Activated T-cell treated with anti-CD3 and anti-CD28 coated beads, Interleukin-2, amount 50 U/mL, for 24 hours (primary cell): ENCODE measurements at regions not wholly inside any gene's neighbourhood (a gene's known extent, or its start where the extent isn't known, plus 50 kb on each side); places are given as distances from the start of the nearest gene placed in this dataset.
"Not testable (repeated sequence)": the region's sequence is repeated elsewhere in the genome, so short reads cannot be mapped to it uniquely, and the experiment has no call there.

Experiments used
- DNase-seq: peaks from one replicate; pipeline ENCODE4 v3.0.0-alpha.2; 2020
- H3K27ac Mint-ChIP-seq: 2 replicates; pipeline ENCODE4 v1.8.0; 2020; ENCODE audit warnings: mild to moderate bottlenecking, mixed read lengths
- H3K27me3 Mint-ChIP-seq: 2 replicates; pipeline ENCODE4 v1.8.0; 2020; ENCODE audit warnings: mixed read lengths
- H3K36me3 Mint-ChIP-seq: 2 replicates; pipeline ENCODE4 v1.8.0; 2020; ENCODE audit warnings: low read depth, mixed read lengths
- H3K4me1 Mint-ChIP-seq: 2 replicates; pipeline ENCODE4 v1.8.0; 2020; ENCODE audit warnings: low read depth, mixed read lengths
- H3K4me3 Mint-ChIP-seq: 2 replicates; pipeline ENCODE4 v1.8.0; 2020; ENCODE audit warnings: mild to moderate bottlenecking, moderate library complexity, mixed read lengths
- H3K9me3 Mint-ChIP-seq: 2 replicates; pipeline ENCODE4 v1.8.0; 2020; ENCODE audit warnings: mixed read lengths

GRCh38 chr3:28056806-28057205 lies 184.6 kb upstream of the CMC1 start:
- DNase-seq: no peak
- Mint-ChIP-seq H3K27ac (no peak overlapping the region), H3K4me3 (no peak overlapping the region), H3K27me3 (peaks cover 28% of the 10 kb centered on the region), H3K4me1 (peaks cover 19% of the 10 kb centered on the region), H3K36me3 (no peaks in the 10 kb centered on the region), H3K9me3 (no peaks in the 10 kb centered on the region)

- H3K4me1 Mint-ChIP-seq: peaks cover 15% of the 10 kb centered on the region
- no peak for DNase-seq
- H3K4me3 Mint-ChIP-seq: no peak overlapping the region
- no peaks in the 10 kb centered on the region for H3K36me3 Mint-ChIP-seq
- H3K27me3 Mint-ChIP-seq: peaks cover 28% of the 10 kb centered on the region
- no peak overlapping the region for H3K27ac Mint-ChIP-seq
- no peaks in the 10 kb centered on the region for H3K9me3 Mint-ChIP-seq
Observed at GRCh38 chr3:28057539-28057938, 183.9 kb upstream of the CMC1 start.

GRCh38 chr3:28059199-28059598 lies 182.2 kb upstream of the CMC1 start:
- not testable (repeated sequence) for H3K4me3 Mint-ChIP-seq, H3K4me1 Mint-ChIP-seq, H3K27ac Mint-ChIP-seq, H3K36me3 Mint-ChIP-seq, H3K9me3 Mint-ChIP-seq, DNase-seq
- H3K27me3 Mint-ChIP-seq: peaks cover 28% of the 10 kb centered on the region

- DNase-seq: no peak
- H3K36me3 Mint-ChIP-seq: no peaks in the 10 kb centered on the region
- no peak overlapping the region for H3K4me3 Mint-ChIP-seq
- no peaks in the 10 kb centered on the region for H3K27me3 Mint-ChIP-seq
- H3K27ac Mint-ChIP-seq: no peak overlapping the region
- peaks cover 11% of the 10 kb centered on the region for H3K9me3 Mint-ChIP-seq
- H3K4me1 Mint-ChIP-seq: no peaks in the 10 kb centered on the region
Observed at GRCh38 chr3:28066020-28066419, 175.4 kb upstream of the CMC1 start.

GRCh38 chr3:28067014-28067413 lies 174.4 kb upstream of the CMC1 start:
- DNase-seq: no peak
- no peaks in the 10 kb centered on the region for H3K36me3 Mint-ChIP-seq
- H3K4me1 Mint-ChIP-seq: no peaks in the 10 kb centered on the region
- no peak overlapping the region for H3K27ac Mint-ChIP-seq
- no peaks in the 10 kb centered on the region for H3K27me3 Mint-ChIP-seq
- H3K9me3 Mint-ChIP-seq: peaks cover 11% of the 10 kb centered on the region
- H3K4me3 Mint-ChIP-seq: no peak overlapping the region

GRCh38 chr3:28068342-28068741 lies 173.1 kb upstream of the CMC1 start:
- no peak overlapping the region for H3K4me3 Mint-ChIP-seq
- H3K4me1 Mint-ChIP-seq: no peaks in the 10 kb centered on the region
- no peaks in the 10 kb centered on the region for H3K27me3 Mint-ChIP-seq
- H3K9me3 Mint-ChIP-seq: peaks cover 11% of the 10 kb centered on the region
- no peak for DNase-seq
- no peak overlapping the region for H3K27ac Mint-ChIP-seq
- H3K36me3 Mint-ChIP-seq: no peaks in the 10 kb centered on the region

GRCh38 chr3:28069438-28069837 lies 172.0 kb upstream of the CMC1 start:
- H3K27me3 Mint-ChIP-seq: no peaks in the 10 kb centered on the region
- DNase-seq: no peak
- no peaks in the 10 kb centered on the region for H3K4me1 Mint-ChIP-seq
- H3K27ac Mint-ChIP-seq: no peak overlapping the region
- H3K4me3 Mint-ChIP-seq: no peak overlapping the region
- H3K9me3 Mint-ChIP-seq: peaks cover 11% of the 10 kb centered on the region
- no peaks in the 10 kb centered on the region for H3K36me3 Mint-ChIP-seq

GRCh38 chr3:28076246-28076645 lies 165.2 kb upstream of the CMC1 start:
- DNase-seq: no peak
- no peak overlapping the region for H3K4me3 Mint-ChIP-seq
- H3K27me3 Mint-ChIP-seq: no peaks in the 10 kb centered on the region
- no peak overlapping the region for H3K27ac Mint-ChIP-seq
- no peaks in the 10 kb centered on the region for H3K9me3 Mint-ChIP-seq
- no peaks in the 10 kb centered on the region for H3K36me3 Mint-ChIP-seq
- H3K4me1 Mint-ChIP-seq: no peaks in the 10 kb centered on the region

- Mint-ChIP-seq H3K4me3 (no peak overlapping the region), H3K27me3 (no peaks in the 10 kb centered on the region), H3K36me3 (no peaks in the 10 kb centered on the region), H3K27ac (no peak overlapping the region), H3K9me3 (no peaks in the 10 kb centered on the region), H3K4me1 (no peaks in the 10 kb centered on the region)
- DNase-seq: no peak
Observed at GRCh38 chr3:28077572-28077971, 163.8 kb upstream of the CMC1 start.

GRCh38 chr3:28078536-28078935 lies 162.9 kb upstream of the CMC1 start:
- no peak overlapping the region for H3K27ac Mint-ChIP-seq
- no peaks in the 10 kb centered on the region for H3K36me3 Mint-ChIP-seq
- H3K4me3 Mint-ChIP-seq: no peak overlapping the region
- DNase-seq: no peak
- no peaks in the 10 kb centered on the region for H3K27me3 Mint-ChIP-seq
- no peaks in the 10 kb centered on the region for H3K4me1 Mint-ChIP-seq
- no peaks in the 10 kb centered on the region for H3K9me3 Mint-ChIP-seq

GRCh38 chr3:28080716-28081115 lies 160.7 kb upstream of the CMC1 start:
- H3K4me1 Mint-ChIP-seq: no peaks in the 10 kb centered on the region
- H3K4me3 Mint-ChIP-seq: no peak overlapping the region
- no peaks in the 10 kb centered on the region for H3K27me3 Mint-ChIP-seq
- H3K9me3 Mint-ChIP-seq: no peaks in the 10 kb centered on the region
- H3K27ac Mint-ChIP-seq: no peak overlapping the region
- no peak for DNase-seq
- no peaks in the 10 kb centered on the region for H3K36me3 Mint-ChIP-seq

- H3K4me3 Mint-ChIP-seq: no peak overlapping the region
- H3K27me3 Mint-ChIP-seq: no peaks in the 10 kb centered on the region
- H3K9me3 Mint-ChIP-seq: no peaks in the 10 kb centered on the region
- H3K27ac Mint-ChIP-seq: no peak overlapping the region
- H3K4me1 Mint-ChIP-seq: no peaks in the 10 kb centered on the region
- H3K36me3 Mint-ChIP-seq: no peaks in the 10 kb centered on the region
- no peak for DNase-seq
Observed at GRCh38 chr3:28081533-28081947, 159.9 kb upstream of the CMC1 start.

- Mint-ChIP-seq H3K27ac (no peak overlapping the region), H3K27me3 (no peaks in the 10 kb centered on the region), H3K36me3 (no peaks in the 10 kb centered on the region), H3K4me1 (no peaks in the 10 kb centered on the region), H3K9me3 (no peaks in the 10 kb centered on the region), H3K4me3 (no peak overlapping the region)
- DNase-seq: no peak
Observed at GRCh38 chr3:28087591-28087990, 153.8 kb upstream of the CMC1 start.

GRCh38 chr3:28088811-28089526 lies 152.4 kb upstream of the CMC1 start:
- H3K36me3 Mint-ChIP-seq: no peaks in the 10 kb centered on the region
- H3K4me1 Mint-ChIP-seq: no peaks in the 10 kb centered on the region
- no peak overlapping the region for H3K4me3 Mint-ChIP-seq
- H3K9me3 Mint-ChIP-seq: peaks cover 11% of the 10 kb centered on the region
- no peak overlapping the region for H3K27ac Mint-ChIP-seq
- H3K27me3 Mint-ChIP-seq: no peaks in the 10 kb centered on the region
- DNase-seq: no peak

- Mint-ChIP-seq H3K9me3 (peaks cover 15% of the 10 kb centered on the region), H3K27ac (no peak overlapping the region), H3K4me1 (no peaks in the 10 kb centered on the region), H3K4me3 (no peak overlapping the region), H3K36me3 (no peaks in the 10 kb centered on the region), H3K27me3 (no peaks in the 10 kb centered on the region)
- no peak for DNase-seq
Observed at GRCh38 chr3:28089527-28089897, 151.9 kb upstream of the CMC1 start.

GRCh38 chr3:28099296-28099695 lies 142.1 kb upstream of the CMC1 start:
- peaks cover 3% of the 10 kb centered on the region for H3K36me3 Mint-ChIP-seq
- no peak for DNase-seq
- H3K9me3 Mint-ChIP-seq: peaks cover 23% of the 10 kb centered on the region
- no peaks in the 10 kb centered on the region for H3K27me3 Mint-ChIP-seq
- no peak overlapping the region for H3K4me3 Mint-ChIP-seq
- peaks cover 4% of the 10 kb centered on the region for H3K4me1 Mint-ChIP-seq
- no peak overlapping the region for H3K27ac Mint-ChIP-seq
